ENCODE measurements at regions not wholly inside any gene's neighbourhood (a gene's known extent, or its start where the extent isn't known, plus 50 kb on each side); places are given as distances from the start of the nearest gene placed in this dataset.
"Not testable (repeated sequence)": the region's sequence is repeated elsewhere in the genome, so short reads cannot be mapped to it uniquely, and the experiment has no call there.

GRCh38 chrY:26638063-26638462 is 1016.1 kb downstream of the CDY1 start:
- H3K9me3 ChIP-seq (ENCODE audit: control insufficient read depth, low read depth, low read length), result peaks cover 35% of the 10 kb centered on the region
- H3K4me1 ChIP-seq (ENCODE audit: control insufficient read depth, insufficient read depth, low read length), result no peaks in the 10 kb centered on the region
- no peak overlapping the region for H3K27ac ChIP-seq (ENCODE audit: low read length)
- 89% methylated on average over 5 of the region's 7 CpGs for WGBS (ENCODE audit: insufficient coverage, low lambda C conversion rate)
- H3K36me3 ChIP-seq (ENCODE audit: control insufficient read depth, insufficient read depth, low read length), result no peaks in the 10 kb centered on the region
- H3K27me3 ChIP-seq (ENCODE audit: control insufficient read depth, insufficient read depth, low read length), result no peaks in the 10 kb centered on the region
- no peak for DNase-seq
- no peak overlapping the region for H3K4me3 ChIP-seq (ENCODE audit: low read length)

- H3K27ac ChIP-seq (ENCODE audit: low read length); H3K4me3 ChIP-seq (ENCODE audit: low read length); H3K36me3 ChIP-seq (ENCODE audit: control insufficient read depth, insufficient read depth, low read length); H3K27me3 ChIP-seq (ENCODE audit: control insufficient read depth, insufficient read depth, low read length); DNase-seq; H3K4me1 ChIP-seq (ENCODE audit: control insufficient read depth, insufficient read depth, low read length): not testable (repeated sequence)
- peaks cover 34% of the 10 kb centered on the region for H3K9me3 ChIP-seq (ENCODE audit: control insufficient read depth, low read depth, low read length)
- 85% methylated on average over 9 of the region's 10 CpGs for WGBS (ENCODE audit: insufficient coverage, low lambda C conversion rate)
Observed at GRCh38 chrY:26645856-26646255, 1023.9 kb downstream of the CDY1 start.

- not testable (repeated sequence) for H3K4me3 ChIP-seq (ENCODE audit: low read length); H3K4me1 ChIP-seq (ENCODE audit: control insufficient read depth, insufficient read depth, low read length); DNase-seq; H3K27ac ChIP-seq (ENCODE audit: low read length); H3K27me3 ChIP-seq (ENCODE audit: control insufficient read depth, insufficient read depth, low read length); H3K36me3 ChIP-seq (ENCODE audit: control insufficient read depth, insufficient read depth, low read length)
- 75% methylated on average over 4 of the region's 6 CpGs for WGBS (ENCODE audit: insufficient coverage, low lambda C conversion rate)
- H3K9me3 ChIP-seq (ENCODE audit: control insufficient read depth, low read depth, low read length), result peaks cover 32% of the 10 kb centered on the region
Observed at GRCh38 chrY:26648240-26648639, 1026.3 kb downstream of the CDY1 start.

GRCh38 chrY:26664245-26664644 is 1042.3 kb downstream of the CDY1 start:
- H3K27me3 ChIP-seq (ENCODE audit: control insufficient read depth, insufficient read depth, low read length); H3K36me3 ChIP-seq (ENCODE audit: control insufficient read depth, insufficient read depth, low read length); H3K27ac ChIP-seq (ENCODE audit: low read length); H3K4me3 ChIP-seq (ENCODE audit: low read length); H3K4me1 ChIP-seq (ENCODE audit: control insufficient read depth, insufficient read depth, low read length): not testable (repeated sequence)
- 77% methylated on average over 8 of the region's 8 CpGs for WGBS (ENCODE audit: insufficient coverage, low lambda C conversion rate)
- DNase-seq, result peak in 1 of 2 donors; percentile 4
- peaks cover 33% of the 10 kb centered on the region for H3K9me3 ChIP-seq (ENCODE audit: control insufficient read depth, low read depth, low read length)

- H3K4me3 ChIP-seq (ENCODE audit: low read length); H3K4me1 ChIP-seq (ENCODE audit: control insufficient read depth, insufficient read depth, low read length); DNase-seq; H3K27me3 ChIP-seq (ENCODE audit: control insufficient read depth, insufficient read depth, low read length); H3K36me3 ChIP-seq (ENCODE audit: control insufficient read depth, insufficient read depth, low read length); H3K27ac ChIP-seq (ENCODE audit: low read length): not testable (repeated sequence)
- WGBS (ENCODE audit: insufficient coverage, low lambda C conversion rate), result no CpG with 5 or more reads among the region's 8 CpGs
- peaks cover 44% of the 10 kb centered on the region for H3K9me3 ChIP-seq (ENCODE audit: control insufficient read depth, low read depth, low read length)
Observed at GRCh38 chrY:26666691-26667090, 1044.8 kb downstream of the CDY1 start.

- H3K4me3 ChIP-seq (ENCODE audit: low read length); H3K27ac ChIP-seq (ENCODE audit: low read length); H3K27me3 ChIP-seq (ENCODE audit: control insufficient read depth, insufficient read depth, low read length); H3K4me1 ChIP-seq (ENCODE audit: control insufficient read depth, insufficient read depth, low read length); H3K36me3 ChIP-seq (ENCODE audit: control insufficient read depth, insufficient read depth, low read length); DNase-seq: not testable (repeated sequence)
- 71% methylated on average over 7 of the region's 7 CpGs for WGBS (ENCODE audit: insufficient coverage, low lambda C conversion rate)
- H3K9me3 ChIP-seq (ENCODE audit: control insufficient read depth, low read depth, low read length), result peaks cover 29% of the 10 kb centered on the region
Observed at GRCh38 chrY:26669243-26669642, 1047.3 kb downstream of the CDY1 start.

- H3K4me1 ChIP-seq (ENCODE audit: control insufficient read depth, insufficient read depth, low read length), result not testable (repeated sequence)
Observed at GRCh38 chrY:26670360-26670871, 1048.5 kb downstream of the CDY1 start.

GRCh38 chrY:26670881-26671879 is 1049.3 kb downstream of the CDY1 start:
- WGBS (ENCODE audit: insufficient coverage, low lambda C conversion rate), result 82% methylated on average over 20 of the region's 20 CpGs
- H3K4me1 ChIP-seq (ENCODE audit: control insufficient read depth, insufficient read depth, low read length); H3K4me3 ChIP-seq (ENCODE audit: low read length); H3K36me3 ChIP-seq (ENCODE audit: control insufficient read depth, insufficient read depth, low read length); H3K27ac ChIP-seq (ENCODE audit: low read length); H3K27me3 ChIP-seq (ENCODE audit: control insufficient read depth, insufficient read depth, low read length): not testable (repeated sequence)
- peak in 1 of 2 donors; percentile 49 for DNase-seq
- peaks cover 27% of the 10 kb centered on the region for H3K9me3 ChIP-seq (ENCODE audit: control insufficient read depth, low read depth, low read length)

More at GRCh38 chrY:26670360-26670871, 1048.5 kb downstream of the CDY1 start:
- DNase-seq, result peak in 1 of 2 donors; percentile 26
- WGBS (ENCODE audit: insufficient coverage, low lambda C conversion rate), result 77% methylated on average over 13 of the region's 13 CpGs
- H3K9me3 ChIP-seq (ENCODE audit: control insufficient read depth, low read depth, low read length), result peaks cover 27% of the 10 kb centered on the region
- not testable (repeated sequence) for H3K27ac ChIP-seq (ENCODE audit: low read length); H3K36me3 ChIP-seq (ENCODE audit: control insufficient read depth, insufficient read depth, low read length); H3K4me3 ChIP-seq (ENCODE audit: low read length); H3K27me3 ChIP-seq (ENCODE audit: control insufficient read depth, insufficient read depth, low read length)
